ENCODE measurements at regions not wholly inside any gene's neighbourhood (a gene's known extent, or its start where the extent isn't known, plus 50 kb on each side); places are given as distances from the start of the nearest gene placed in this dataset.

DNA sequence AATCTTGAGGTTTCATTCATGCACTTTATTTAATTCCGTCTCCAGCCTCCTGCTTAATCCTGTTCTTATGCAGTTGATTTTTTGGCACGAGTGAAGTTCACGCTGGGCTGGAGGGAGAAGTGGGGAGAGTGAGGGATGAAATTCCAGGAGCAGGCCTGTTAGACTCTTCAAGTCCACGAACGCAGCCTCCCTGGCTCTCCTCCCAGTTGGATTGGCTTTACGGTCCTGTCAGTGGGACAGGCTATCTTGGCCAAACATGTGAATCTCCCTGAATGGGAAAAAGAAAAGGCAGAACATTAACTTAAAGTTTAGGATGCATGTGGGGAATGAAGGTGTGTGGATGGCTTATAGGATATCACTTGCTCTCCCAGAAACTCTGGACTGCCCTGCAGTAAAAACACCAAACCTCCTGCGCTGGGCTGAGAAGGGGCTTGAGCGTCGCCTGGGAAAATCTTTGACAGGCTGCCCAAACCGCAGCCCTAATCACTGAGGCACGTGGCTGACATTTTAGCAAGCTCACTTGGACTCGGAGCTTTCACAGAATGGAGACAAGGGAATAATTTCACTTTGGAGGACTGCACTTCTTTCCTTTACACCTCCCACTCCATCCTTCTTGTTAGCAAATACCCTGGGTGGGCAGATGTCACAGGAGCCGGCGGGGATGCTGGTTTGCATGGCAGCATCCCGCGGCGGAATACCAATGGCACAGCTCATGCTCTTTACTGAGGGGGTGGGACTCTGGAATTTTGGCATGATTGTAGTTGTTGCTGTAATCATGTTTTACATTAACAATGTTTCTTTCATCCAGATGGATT lies 93.9 kb downstream of the ACKR3 start:
- Mint-ChIP-seq H3K27me3 (peaks cover 6% of the 10 kb centered on the region), H3K4me3 (no peak overlapping the region), H3K9me3 (peaks cover 0 to 4% (median 0%) of the 10 kb centered on the region in 7 donors), H3K36me3 (no peaks in the 10 kb centered on the region), H3K4me1 (no peaks in the 10 kb centered on the region), H3K27ac (no peak overlapping the region)
- Histone ChIP-seq H3K36me3 (ENCODE audit: control insufficient read depth, insufficient read depth, low read length) (no peaks in the 10 kb centered on the region), H3K27me3 (ENCODE audit: control insufficient read depth, insufficient read depth, low read length) (peaks cover 4% of the 10 kb centered on the region), H3K4me1 (ENCODE audit: control insufficient read depth, insufficient read depth, low read length, poor library complexity, severe bottlenecking) (no peaks in the 10 kb centered on the region), H3K9me3 (ENCODE audit: control insufficient read depth in 2 of 2, low read length in 2 of 2) (no peaks in the 10 kb centered on the region), H3K4me3 (ENCODE audit: low read depth, low read length) (no peak overlapping the region), H3K27ac (ENCODE audit: insufficient read depth, low read length, poor library complexity, severe bottlenecking) (no peak overlapping the region)
- DNase-seq (no peak), ATAC-seq (ENCODE audit: low read depth in 2 of 2) (no peak)

DNA sequence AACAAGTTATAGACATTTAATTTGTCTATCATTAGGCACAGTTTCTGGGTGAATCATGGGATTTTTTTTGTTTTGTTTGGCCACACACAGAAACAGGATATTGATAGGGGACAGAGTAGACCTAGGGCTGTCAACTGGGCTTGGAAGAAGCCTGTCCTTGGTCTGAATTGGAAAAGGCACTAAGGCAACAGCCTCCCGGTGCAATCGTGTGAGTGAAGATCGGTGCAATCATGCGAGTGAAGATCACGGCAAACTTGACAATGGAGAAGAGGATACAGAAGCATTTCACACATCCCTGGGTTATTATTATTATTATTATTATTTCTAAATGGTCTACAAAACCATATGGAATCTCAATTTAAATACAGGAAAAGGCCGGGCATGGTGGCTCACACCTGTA lies 94.5 kb downstream of the ACKR3 start:
- H3K36me3 ChIP-seq (ENCODE audit: control insufficient read depth, insufficient read depth, low read length), result no peaks in the 10 kb centered on the region
- no peak for ATAC-seq (ENCODE audit: low read depth in 2 of 2)
- no peak for DNase-seq
- no peak overlapping the region for H3K27ac Mint-ChIP-seq
- no peaks in the 10 kb centered on the region for H3K4me1 ChIP-seq (ENCODE audit: control insufficient read depth, insufficient read depth, low read length, poor library complexity, severe bottlenecking)
- no peak overlapping the region for H3K27ac ChIP-seq (ENCODE audit: insufficient read depth, low read length, poor library complexity, severe bottlenecking)
- peaks cover 4% of the 10 kb centered on the region for H3K27me3 Mint-ChIP-seq
- H3K9me3 ChIP-seq (ENCODE audit: control insufficient read depth in 2 of 2, low read length in 2 of 2), result no peaks in the 10 kb centered on the region
- no peaks in the 10 kb centered on the region for H3K36me3 Mint-ChIP-seq
- H3K9me3 Mint-ChIP-seq, result peaks cover 0 to 4% (median 0%) of the 10 kb centered on the region in 7 donors
- H3K4me3 Mint-ChIP-seq, result no peak overlapping the region
- H3K27me3 ChIP-seq (ENCODE audit: control insufficient read depth, insufficient read depth, low read length), result peaks cover 4% of the 10 kb centered on the region
- H3K4me3 ChIP-seq (ENCODE audit: low read depth, low read length), result no peak overlapping the region
- H3K4me1 Mint-ChIP-seq, result no peaks in the 10 kb centered on the region

DNA sequence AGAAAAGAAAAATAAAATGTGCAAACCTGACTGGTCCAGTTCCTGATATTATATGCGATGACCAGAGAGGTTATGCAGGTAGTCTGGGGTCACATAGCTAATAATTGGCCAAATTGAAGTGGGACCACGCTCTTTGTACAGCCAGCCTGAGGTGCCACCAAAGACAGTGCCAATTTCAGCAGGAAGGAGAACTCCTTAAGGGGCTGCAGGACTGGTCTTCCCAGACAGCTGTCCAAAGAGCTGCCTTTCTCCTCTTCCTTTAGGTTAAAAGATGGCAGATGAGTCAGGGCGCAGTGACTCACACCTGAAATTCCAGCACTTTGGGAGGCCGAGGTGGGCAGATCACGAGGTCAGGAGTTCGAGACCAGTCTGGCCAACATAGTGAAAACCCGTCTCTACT lies 95.5 kb downstream of the ACKR3 start:
- Mint-ChIP-seq H3K27me3 (no peaks in the 10 kb centered on the region), H3K27ac (no peak overlapping the region), H3K36me3 (no peaks in the 10 kb centered on the region), H3K9me3 (peaks cover 0 to 4% (median 0%) of the 10 kb centered on the region in 7 donors), H3K4me3 (no peak overlapping the region), H3K4me1 (no peaks in the 10 kb centered on the region)
- Histone ChIP-seq H3K4me1 (ENCODE audit: control insufficient read depth, insufficient read depth, low read length, poor library complexity, severe bottlenecking) (no peaks in the 10 kb centered on the region), H3K4me3 (ENCODE audit: low read depth, low read length) (no peak overlapping the region), H3K27me3 (ENCODE audit: control insufficient read depth, insufficient read depth, low read length) (peaks cover 4% of the 10 kb centered on the region), H3K36me3 (ENCODE audit: control insufficient read depth, insufficient read depth, low read length) (no peaks in the 10 kb centered on the region), H3K9me3 (ENCODE audit: control insufficient read depth in 2 of 2, low read length in 2 of 2) (no peaks in the 10 kb centered on the region), H3K27ac (ENCODE audit: insufficient read depth, low read length, poor library complexity, severe bottlenecking) (no peak overlapping the region)
- DNase-seq (no peak), ATAC-seq (ENCODE audit: low read depth in 2 of 2) (no peak)

DNA sequence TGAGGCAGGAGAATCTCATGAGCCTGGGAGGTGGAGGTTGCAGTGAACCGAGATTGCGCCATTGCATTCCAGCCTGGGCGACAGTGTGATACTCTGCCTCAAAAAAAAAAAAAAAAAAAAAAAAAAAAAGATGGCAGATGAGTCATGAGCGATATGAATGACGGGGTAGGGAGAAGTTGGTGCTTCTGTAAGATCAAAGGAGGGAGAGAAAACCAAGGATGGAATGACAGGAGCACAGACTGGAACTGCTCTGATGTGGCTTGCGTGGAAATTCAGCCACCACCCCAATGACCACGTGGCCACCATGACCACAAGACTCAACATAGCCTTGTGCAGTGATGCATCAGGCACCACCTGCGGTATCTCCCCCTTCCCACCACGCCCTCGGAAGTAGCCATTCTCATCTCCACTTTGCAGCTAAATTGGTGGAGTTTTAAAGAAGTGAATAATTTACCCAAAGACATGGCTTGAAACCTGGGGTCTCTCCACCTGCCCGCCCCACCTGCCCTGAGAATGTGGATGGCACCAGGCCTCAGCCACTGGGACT lies 96.0 kb downstream of the ACKR3 start:
- Histone ChIP-seq H3K27ac (ENCODE audit: insufficient read depth, low read length, poor library complexity, severe bottlenecking) (no peak overlapping the region), H3K4me3 (ENCODE audit: low read depth, low read length) (no peak overlapping the region), H3K36me3 (ENCODE audit: control insufficient read depth, insufficient read depth, low read length) (no peaks in the 10 kb centered on the region), H3K4me1 (ENCODE audit: control insufficient read depth, insufficient read depth, low read length, poor library complexity, severe bottlenecking) (no peaks in the 10 kb centered on the region), H3K27me3 (ENCODE audit: control insufficient read depth, insufficient read depth, low read length) (peaks cover 4% of the 10 kb centered on the region), H3K9me3 (ENCODE audit: control insufficient read depth in 2 of 2, low read length in 2 of 2) (no peaks in the 10 kb centered on the region)
- no peaks in the 10 kb centered on the region for H3K36me3 Mint-ChIP-seq
- no peaks in the 10 kb centered on the region for H3K4me1 Mint-ChIP-seq
- H3K27ac Mint-ChIP-seq, result no peak overlapping the region
- DNase-seq (no peak), ATAC-seq (ENCODE audit: low read depth in 2 of 2) (no peak)
- no peaks in the 10 kb centered on the region for H3K27me3 Mint-ChIP-seq
- peaks cover 0 to 4% (median 0%) of the 10 kb centered on the region in 7 donors for H3K9me3 Mint-ChIP-seq
- no peak overlapping the region for H3K4me3 Mint-ChIP-seq

DNA sequence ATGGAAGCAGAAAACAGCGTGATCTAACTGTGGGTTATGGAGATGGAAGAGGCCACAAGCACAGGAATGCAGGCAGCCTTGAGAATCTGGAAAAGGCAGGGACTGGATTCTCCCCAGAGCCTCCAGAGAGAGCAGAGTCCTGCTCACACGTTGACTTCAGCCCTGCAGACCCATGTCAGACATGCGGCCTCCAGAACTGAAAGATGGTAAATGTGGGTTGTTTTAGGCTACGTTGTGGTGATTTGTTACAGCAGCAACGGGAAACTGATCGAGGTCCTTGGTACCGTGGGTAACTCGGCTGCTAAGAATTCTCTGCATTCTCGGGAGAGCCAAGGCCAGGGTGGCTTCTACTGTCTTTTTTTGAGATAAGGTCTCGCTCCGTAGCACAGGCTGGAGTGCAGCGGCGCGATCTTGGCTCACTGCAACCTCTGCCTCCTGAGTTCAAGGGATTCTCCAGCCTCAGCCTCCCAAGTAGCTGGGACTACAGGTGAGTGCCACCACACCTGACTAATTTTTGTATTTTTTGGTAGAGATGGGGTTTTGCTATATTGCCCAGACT lies 97.1 kb downstream of the ACKR3 start:
- Mint-ChIP-seq H3K4me1 (no peaks in the 10 kb centered on the region), H3K4me3 (no peak overlapping the region), H3K9me3 (peaks cover 0 to 4% (median 0%) of the 10 kb centered on the region in 7 donors), H3K36me3 (no peaks in the 10 kb centered on the region), H3K27ac (no peak overlapping the region), H3K27me3 (no peaks in the 10 kb centered on the region)
- Histone ChIP-seq H3K4me3 (ENCODE audit: low read depth, low read length) (no peak overlapping the region), H3K9me3 (ENCODE audit: control insufficient read depth in 2 of 2, low read length in 2 of 2) (no peaks in the 10 kb centered on the region), H3K4me1 (ENCODE audit: control insufficient read depth, insufficient read depth, low read length, poor library complexity, severe bottlenecking) (no peaks in the 10 kb centered on the region), H3K36me3 (ENCODE audit: control insufficient read depth, insufficient read depth, low read length) (no peaks in the 10 kb centered on the region), H3K27ac (ENCODE audit: insufficient read depth, low read length, poor library complexity, severe bottlenecking) (no peak overlapping the region), H3K27me3 (ENCODE audit: control insufficient read depth, insufficient read depth, low read length) (no peaks in the 10 kb centered on the region)
- no peak for ATAC-seq (ENCODE audit: low read depth in 2 of 2)
- no peak for DNase-seq

DNA sequence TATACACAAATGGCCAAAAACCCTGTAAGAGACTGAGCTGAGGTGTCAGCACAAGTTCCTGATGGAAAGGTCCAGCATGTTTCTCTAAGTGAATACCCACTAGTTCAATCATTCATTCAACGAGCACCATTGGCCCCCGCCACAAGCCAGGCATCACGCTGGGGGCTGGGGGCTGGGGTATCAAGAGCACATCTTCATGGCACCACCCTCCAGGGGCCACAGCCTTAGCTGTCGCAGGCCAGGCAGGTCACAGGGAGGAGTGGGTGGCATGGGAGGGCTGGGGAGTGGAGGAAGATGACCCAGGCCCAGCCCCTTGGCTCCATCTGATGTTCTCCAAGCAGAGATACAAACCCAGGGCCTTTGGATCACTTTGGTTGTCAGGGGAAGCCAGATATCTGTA lies 97.9 kb downstream of the ACKR3 start:
- Histone ChIP-seq H3K27ac (ENCODE audit: insufficient read depth, low read length, poor library complexity, severe bottlenecking) (no peak overlapping the region), H3K4me3 (ENCODE audit: low read depth, low read length) (no peak overlapping the region), H3K4me1 (ENCODE audit: control insufficient read depth, insufficient read depth, low read length, poor library complexity, severe bottlenecking) (no peaks in the 10 kb centered on the region), H3K9me3 (ENCODE audit: control insufficient read depth in 2 of 2, low read length in 2 of 2) (no peaks in the 10 kb centered on the region), H3K36me3 (ENCODE audit: control insufficient read depth, insufficient read depth, low read length) (no peaks in the 10 kb centered on the region), H3K27me3 (ENCODE audit: control insufficient read depth, insufficient read depth, low read length) (no peaks in the 10 kb centered on the region)
- no peak overlapping the region for H3K27ac Mint-ChIP-seq
- no peaks in the 10 kb centered on the region for H3K27me3 Mint-ChIP-seq
- peaks cover 0 to 4% (median 0%) of the 10 kb centered on the region in 7 donors for H3K9me3 Mint-ChIP-seq
- ATAC-seq (ENCODE audit: low read depth in 2 of 2), result no peak
- no peak overlapping the region for H3K4me3 Mint-ChIP-seq
- H3K4me1 Mint-ChIP-seq, result no peaks in the 10 kb centered on the region
- DNase-seq, result no peak
- no peaks in the 10 kb centered on the region for H3K36me3 Mint-ChIP-seq

DNA sequence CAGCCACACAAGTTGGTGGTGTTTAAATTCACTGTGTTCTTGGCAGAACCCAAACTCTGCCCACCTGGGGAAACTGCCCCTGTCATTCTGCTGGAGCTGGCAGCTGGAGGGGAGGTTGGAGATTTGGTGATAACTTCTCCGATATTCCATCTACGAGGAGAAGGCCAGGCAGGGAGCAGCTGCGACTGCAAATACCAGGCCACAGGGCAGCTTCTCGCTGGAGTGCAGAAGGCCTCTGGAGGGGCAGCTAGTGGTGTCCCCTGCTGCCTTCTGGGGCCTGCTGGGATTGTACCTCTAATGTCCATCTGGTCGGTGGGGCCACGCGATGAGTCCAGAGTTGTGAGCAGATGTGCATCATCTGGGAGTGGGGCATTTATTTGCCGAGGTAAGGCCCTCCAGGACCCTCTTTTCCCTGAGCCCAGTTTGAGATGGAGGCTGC lies 98.9 kb downstream of the ACKR3 start:
- H3K36me3 ChIP-seq (ENCODE audit: control insufficient read depth, insufficient read depth, low read length), result no peaks in the 10 kb centered on the region
- Mint-ChIP-seq H3K9me3 (peaks cover 0 to 4% (median 0%) of the 10 kb centered on the region in 7 donors), H3K4me1 (no peaks in the 10 kb centered on the region), H3K27me3 (no peaks in the 10 kb centered on the region), H3K36me3 (no peaks in the 10 kb centered on the region), H3K4me3 (no peak overlapping the region), H3K27ac (no peak overlapping the region)
- no peak overlapping the region for H3K27ac ChIP-seq (ENCODE audit: insufficient read depth, low read length, poor library complexity, severe bottlenecking)
- no peaks in the 10 kb centered on the region for H3K27me3 ChIP-seq (ENCODE audit: control insufficient read depth, insufficient read depth, low read length)
- H3K4me1 ChIP-seq (ENCODE audit: control insufficient read depth, insufficient read depth, low read length, poor library complexity, severe bottlenecking), result no peaks in the 10 kb centered on the region
- no peak for DNase-seq
- no peak overlapping the region for H3K4me3 ChIP-seq (ENCODE audit: low read depth, low read length)
- H3K9me3 ChIP-seq (ENCODE audit: control insufficient read depth in 2 of 2, low read length in 2 of 2), result no peaks in the 10 kb centered on the region
- ATAC-seq (ENCODE audit: low read depth in 2 of 2), result no peak

DNA sequence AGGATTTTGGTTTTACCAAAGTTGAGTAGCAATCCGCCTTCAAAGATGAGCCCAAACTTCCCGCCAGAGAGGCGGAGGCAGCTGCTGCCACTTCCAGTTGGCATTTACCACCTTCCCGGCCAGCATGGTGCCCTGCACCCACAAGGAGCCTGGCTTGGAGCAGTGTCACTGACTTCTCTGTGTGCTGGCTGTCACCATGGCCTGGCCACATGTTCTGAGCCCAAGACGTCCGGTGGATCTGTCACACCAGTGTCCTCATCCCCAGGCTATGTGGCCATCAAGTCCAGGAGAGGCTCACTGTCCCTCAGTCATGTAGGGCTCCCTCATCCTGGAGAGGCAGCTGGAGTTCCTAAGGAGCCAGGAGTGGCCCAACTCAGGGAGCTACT lies 100.6 kb downstream of the ACKR3 start:
- Histone ChIP-seq H3K4me3 (ENCODE audit: low read depth, low read length) (no peak overlapping the region), H3K27me3 (ENCODE audit: control insufficient read depth, insufficient read depth, low read length) (no peaks in the 10 kb centered on the region), H3K36me3 (ENCODE audit: control insufficient read depth, insufficient read depth, low read length) (no peaks in the 10 kb centered on the region), H3K4me1 (ENCODE audit: control insufficient read depth, insufficient read depth, low read length, poor library complexity, severe bottlenecking) (no peaks in the 10 kb centered on the region), H3K9me3 (ENCODE audit: control insufficient read depth in 2 of 2, low read length in 2 of 2) (no peaks in the 10 kb centered on the region), H3K27ac (ENCODE audit: insufficient read depth, low read length, poor library complexity, severe bottlenecking) (no peak overlapping the region)
- no peak for DNase-seq
- Mint-ChIP-seq H3K4me1 (no peaks in the 10 kb centered on the region), H3K27ac (no peak overlapping the region), H3K4me3 (no peak overlapping the region), H3K9me3 (peaks cover 0 to 4% (median 0%) of the 10 kb centered on the region in 7 donors), H3K27me3 (no peaks in the 10 kb centered on the region), H3K36me3 (no peaks in the 10 kb centered on the region)
- ATAC-seq (ENCODE audit: low read depth in 2 of 2), result no peak

Data from CD4-positive, CD25-positive, alpha-beta regulatory T cell (primary cell).